Muscle of leg (tissue), 3 donors: ENCODE measurements at regions not wholly inside any gene's neighbourhood (a gene's known extent, or its start where the extent isn't known, plus 50 kb on each side); places are given as distances from the start of the nearest gene placed in this dataset.
"Not testable (repeated sequence)": the region's sequence is repeated elsewhere in the genome, so short reads cannot be mapped to it uniquely, and the experiment has no call there.

Source experiments
- DNase-seq: peaks from one replicate; pipeline ENCODE4 v3.0.0; 2013
- H3K27ac ChIP-seq: one replicate; pipeline ENCODE4 v1.5.1; 2013; ENCODE audit warnings: mild to moderate bottlenecking, low read length, control low read depth
- H3K27me3 ChIP-seq: one replicate; pipeline ENCODE4 v1.6.1; 2013; ENCODE audit warnings: low read length; ENCODE audit not compliant: control insufficient read depth, insufficient read depth
- H3K36me3 ChIP-seq: one replicate; pipeline ENCODE4 v1.6.1; 2013; ENCODE audit warnings: low read length; ENCODE audit not compliant: control insufficient read depth, insufficient read depth
- H3K4me1 ChIP-seq: one replicate; pipeline ENCODE4 v1.6.1; 2013; ENCODE audit warnings: low read length; ENCODE audit not compliant: control insufficient read depth, insufficient read depth
- H3K4me3 ChIP-seq: one replicate; pipeline ENCODE4 v1.5.1; 2013; ENCODE audit warnings: low read length, control low read depth
- H3K9me3 ChIP-seq: replicated peaks from 2 replicates; pipeline ENCODE4 v1.6.1; 2013; ENCODE audit warnings: low read depth, low read length; ENCODE audit not compliant: control insufficient read depth
- WGBS: methylation state at CpG from one replicate; pipeline ENCODE4 v1.1.5; 2013; ENCODE audit warnings: missing lambda C conversion rate; ENCODE audit not compliant: insufficient coverage; 5-methylcytosine and 5-hydroxymethylcytosine counted together

- no peaks in the 10 kb centered on the region for H3K36me3 ChIP-seq
- peaks cover 4% of the 10 kb centered on the region for H3K4me1 ChIP-seq
- no peaks in the 10 kb centered on the region for H3K27me3 ChIP-seq
- WGBS = 100% methylated on average over 2 of the region's 2 CpGs
- H3K9me3 ChIP-seq = no peaks in the 10 kb centered on the region
- H3K4me3 ChIP-seq = no peak overlapping the region
- no peak overlapping the region for H3K27ac ChIP-seq
- DNase-seq = no peak
Measured at GRCh38 chr5:152070591-152070990, 145.9 kb upstream of the GLRA1 start.

DNA sequence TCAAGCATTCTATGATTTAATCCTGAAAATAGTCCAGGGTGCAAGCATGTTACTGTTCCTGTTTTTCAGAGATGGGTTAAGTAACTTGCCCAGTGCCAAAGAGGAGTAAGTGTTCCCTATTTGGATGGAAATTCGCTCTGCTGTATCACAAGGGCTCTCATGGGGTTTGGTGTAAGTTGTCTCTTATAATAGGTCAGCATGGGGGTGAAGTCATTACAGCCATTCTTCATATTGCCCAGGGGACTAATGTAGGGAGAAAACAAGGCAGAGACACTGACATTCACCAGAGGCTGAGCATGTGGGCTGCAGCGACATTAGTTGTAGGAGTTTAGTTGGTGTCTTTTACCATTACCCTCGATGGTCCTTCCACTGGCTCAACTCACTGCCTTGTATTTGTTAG is 142.1 kb upstream of the GLRA1 start:
- peak; percentile 6 for DNase-seq
- no peak overlapping the region for H3K4me3 ChIP-seq
- H3K27me3 ChIP-seq = no peaks in the 10 kb centered on the region
- H3K27ac ChIP-seq = no peak overlapping the region
- WGBS = no CpG with 5 or more reads among the region's 3 CpGs
- no peaks in the 10 kb centered on the region for H3K9me3 ChIP-seq
- H3K36me3 ChIP-seq = no peaks in the 10 kb centered on the region
- H3K4me1 ChIP-seq = no peaks in the 10 kb centered on the region

GRCh38 chr5:152063004-152063403 is 138.4 kb upstream of the GLRA1 start:
- H3K27me3 ChIP-seq = no peaks in the 10 kb centered on the region
- 80% methylated on average over 1 of the region's 1 CpG for WGBS
- H3K4me3 ChIP-seq = no peak overlapping the region
- no peaks in the 10 kb centered on the region for H3K4me1 ChIP-seq
- H3K27ac ChIP-seq = no peak overlapping the region
- H3K36me3 ChIP-seq = no peaks in the 10 kb centered on the region
- no peaks in the 10 kb centered on the region for H3K9me3 ChIP-seq
- DNase-seq = no peak

- H3K9me3 ChIP-seq = no peaks in the 10 kb centered on the region
- no peaks in the 10 kb centered on the region for H3K36me3 ChIP-seq
- DNase-seq = no peak
- H3K4me3 ChIP-seq = no peak overlapping the region
- 40% methylated on average over 1 of the region's 2 CpGs for WGBS
- H3K27ac ChIP-seq = no peak overlapping the region
- no peaks in the 10 kb centered on the region for H3K27me3 ChIP-seq
- no peaks in the 10 kb centered on the region for H3K4me1 ChIP-seq
Measured at GRCh38 chr5:152061095-152061494, 136.4 kb upstream of the GLRA1 start.

- WGBS = 80% methylated on average over 3 of the region's 6 CpGs
- Histone ChIP-seq H3K4me3 (no peak overlapping the region), H3K27me3 (no peaks in the 10 kb centered on the region), H3K36me3 (no peaks in the 10 kb centered on the region), H3K4me1 (no peaks in the 10 kb centered on the region), H3K9me3 (no peaks in the 10 kb centered on the region), H3K27ac (no peak overlapping the region)
- DNase-seq = no peak
Measured at GRCh38 chr5:152058267-152058666, 133.6 kb upstream of the GLRA1 start.

GRCh38 chr5:152056931-152057330 is 132.3 kb upstream of the GLRA1 start:
- no peaks in the 10 kb centered on the region for H3K36me3 ChIP-seq
- H3K27me3 ChIP-seq = no peaks in the 10 kb centered on the region
- no peak for DNase-seq
- 80% methylated on average over 2 of the region's 7 CpGs for WGBS
- no peak overlapping the region for H3K4me3 ChIP-seq
- H3K27ac ChIP-seq = no peak overlapping the region
- H3K4me1 ChIP-seq = no peaks in the 10 kb centered on the region
- no peaks in the 10 kb centered on the region for H3K9me3 ChIP-seq

GRCh38 chr5:152052470-152052869 is 127.8 kb upstream of the GLRA1 start:
- Histone ChIP-seq H3K9me3 (no peaks in the 10 kb centered on the region), H3K4me3 (no peak overlapping the region), H3K4me1 (no peaks in the 10 kb centered on the region), H3K27ac (no peak overlapping the region), H3K36me3 (no peaks in the 10 kb centered on the region), H3K27me3 (no peaks in the 10 kb centered on the region)
- 71% methylated on average over 1 of the region's 3 CpGs for WGBS
- DNase-seq = no peak

DNA sequence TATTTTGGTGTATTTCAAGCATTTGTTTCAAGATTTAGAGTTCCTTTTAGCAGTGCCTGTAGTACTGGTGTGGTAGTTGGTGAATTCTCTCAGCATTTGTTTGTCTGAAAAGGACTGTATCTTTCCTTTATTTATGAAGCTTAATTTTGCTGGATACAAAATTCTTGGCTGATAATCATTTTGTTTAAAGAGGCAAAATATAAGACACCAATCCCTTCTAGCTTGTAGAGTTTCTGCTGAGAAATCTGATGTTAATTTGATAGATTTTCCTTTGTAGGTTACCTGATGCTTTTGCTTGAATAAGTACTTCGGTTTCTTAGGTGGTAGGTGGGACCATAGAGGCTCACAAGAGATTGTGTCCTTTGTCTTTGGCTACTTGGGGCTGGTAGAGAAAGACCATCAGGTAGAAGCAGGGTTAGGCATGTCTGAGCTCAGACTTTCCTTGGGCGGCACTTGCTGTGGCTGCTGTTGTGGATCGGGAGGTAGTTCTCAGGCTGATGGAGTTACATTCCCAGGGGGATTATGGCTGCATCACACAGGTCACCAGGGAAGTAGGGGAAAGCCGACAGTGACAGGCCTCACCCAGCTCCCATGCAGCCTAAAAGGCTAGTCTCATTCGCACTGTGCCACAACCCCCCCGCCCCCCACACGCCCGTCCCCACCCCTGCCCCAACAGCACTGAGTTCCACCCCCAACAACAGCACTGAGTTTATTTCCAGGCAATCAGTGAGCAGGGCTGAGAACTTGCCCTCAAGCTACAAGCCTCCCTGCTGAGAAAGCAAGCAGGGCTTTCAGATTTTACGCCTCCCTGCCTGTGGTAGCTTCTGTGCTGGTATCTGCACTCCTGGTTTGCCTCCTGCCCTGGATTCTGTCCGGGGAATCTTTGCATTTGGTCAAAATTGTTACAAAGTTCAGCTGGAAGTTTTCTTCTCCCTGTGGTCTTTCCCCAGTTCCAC is 127.1 kb upstream of the GLRA1 start:
- Histone ChIP-seq H3K4me1 (no peaks in the 10 kb centered on the region), H3K9me3 (no peaks in the 10 kb centered on the region), H3K4me3 (no peak overlapping the region), H3K27me3 (no peaks in the 10 kb centered on the region), H3K36me3 (no peaks in the 10 kb centered on the region), H3K27ac (no peak overlapping the region)
- 34% methylated on average over 7 of the region's 10 CpGs for WGBS
- no peak for DNase-seq

DNA sequence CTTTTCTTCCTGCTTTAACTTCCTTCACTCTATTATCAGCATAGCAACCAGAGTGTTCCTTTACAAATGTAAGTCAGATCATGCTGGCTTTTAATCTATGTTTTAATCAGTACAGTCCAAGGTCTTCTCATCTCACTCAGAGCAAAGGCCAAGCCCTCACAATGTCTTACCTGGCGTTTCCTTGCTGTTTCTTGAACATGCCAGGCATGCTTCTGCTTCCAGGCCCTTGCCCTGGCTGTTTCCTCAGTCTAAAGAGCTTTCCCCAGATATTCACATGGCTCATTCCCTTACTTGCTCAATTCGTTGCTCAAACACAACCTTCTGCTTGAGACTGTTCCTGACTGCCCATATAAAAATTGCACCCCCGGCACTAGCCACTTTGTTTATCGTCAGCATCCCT is 121.7 kb upstream of the GLRA1 start:
- DNase-seq = no peak
- 73% methylated on average over 4 of the region's 4 CpGs for WGBS
- Histone ChIP-seq H3K4me1 (no peaks in the 10 kb centered on the region), H3K36me3 (no peaks in the 10 kb centered on the region), H3K4me3 (no peak overlapping the region), H3K27ac (no peak overlapping the region), H3K27me3 (no peaks in the 10 kb centered on the region), H3K9me3 (no peaks in the 10 kb centered on the region)

DNA sequence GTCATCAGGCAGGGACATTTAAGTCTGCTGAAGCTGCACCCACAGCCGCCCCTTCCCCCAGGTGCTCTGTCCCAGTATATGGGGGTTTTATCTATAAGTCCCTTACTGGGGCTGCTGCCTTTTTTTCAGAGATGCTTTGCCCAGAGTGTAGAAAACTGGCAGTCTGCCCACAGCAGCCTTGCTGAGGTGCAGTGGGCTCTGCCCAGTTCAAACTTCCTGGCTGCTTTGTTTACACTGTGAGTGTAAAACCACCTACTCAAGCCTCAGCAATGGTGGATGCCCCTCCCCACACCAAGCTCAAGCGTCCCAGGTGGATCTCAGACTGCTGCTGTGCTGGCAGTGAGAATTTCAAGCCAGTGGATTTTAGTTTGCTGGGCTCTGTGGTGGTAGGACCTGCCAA is 114.2 kb upstream of the GLRA1 start:
- WGBS = no CpG with 5 or more reads among the region's 2 CpGs
- not testable (repeated sequence) for H3K27me3 ChIP-seq, H3K9me3 ChIP-seq, H3K4me3 ChIP-seq, H3K4me1 ChIP-seq, H3K36me3 ChIP-seq, DNase-seq, H3K27ac ChIP-seq
